ENCODE measurements at regions not wholly inside any gene's neighbourhood (a gene's known extent, or its start where the extent isn't known, plus 50 kb on each side); places are given as distances from the start of the nearest gene placed in this dataset.

DNA sequence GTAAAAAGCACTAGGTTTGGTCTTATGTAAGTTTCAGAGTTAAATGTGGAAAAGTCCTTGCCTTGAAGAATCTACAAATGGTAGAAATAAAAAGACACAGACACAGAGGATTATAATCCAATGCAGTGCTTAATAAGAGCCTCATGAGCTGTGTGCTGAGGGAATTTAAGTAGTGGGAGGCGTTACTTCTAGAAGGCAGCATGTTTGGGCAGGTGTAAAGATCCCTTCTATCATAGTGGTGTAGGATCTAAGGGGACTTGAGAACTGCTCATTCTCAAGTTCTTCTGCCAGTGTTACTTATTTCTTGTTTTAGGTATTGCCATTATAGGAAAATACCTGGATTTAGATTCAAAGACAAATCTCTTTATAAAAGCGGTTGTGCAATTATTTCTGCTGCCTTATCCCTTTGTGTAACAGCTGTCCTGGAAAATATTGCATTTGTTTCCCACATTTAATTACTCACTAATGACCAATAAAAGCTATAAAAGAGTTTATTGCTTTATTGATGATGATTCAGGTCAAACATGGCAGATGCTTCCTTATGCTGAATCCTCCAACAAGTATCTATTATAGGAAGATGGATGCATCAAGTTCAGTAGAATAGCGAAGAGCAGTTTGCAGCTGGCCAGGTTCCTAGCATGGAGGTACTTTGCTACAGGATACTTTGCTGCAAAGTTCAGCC lies 132.5 kb upstream of the IVNS1ABP start:
- Mint-ChIP-seq H3K9me3 (no peaks in the 10 kb centered on the region), H3K27ac (no peak overlapping the region), H3K36me3 (peaks cover 13% of the 10 kb centered on the region), H3K27me3 (no peaks in the 10 kb centered on the region), H3K4me1 (ENCODE audit: low read depth in 2 of 2) (peaks cover 28 to 29% of the 10 kb centered on the region in 2 donors), H3K4me3 (no peak overlapping the region)
- DNase-seq (ENCODE audit: low spot score) = no peak
- ATAC-seq = no peak

GRCh38 chr1:185448591-185449186 lies 131.6 kb upstream of the IVNS1ABP start:
- Mint-ChIP-seq H3K27ac (no peak overlapping the region), H3K4me3 (no peak overlapping the region), H3K9me3 (no peaks in the 10 kb centered on the region), H3K36me3 (peaks cover 13% of the 10 kb centered on the region), H3K4me1 (ENCODE audit: low read depth in 2 of 2) (peaks cover 25 to 26% of the 10 kb centered on the region in 2 donors), H3K27me3 (no peaks in the 10 kb centered on the region)
- ATAC-seq (no peak), DNase-seq (ENCODE audit: low spot score) (no peak)

DNA sequence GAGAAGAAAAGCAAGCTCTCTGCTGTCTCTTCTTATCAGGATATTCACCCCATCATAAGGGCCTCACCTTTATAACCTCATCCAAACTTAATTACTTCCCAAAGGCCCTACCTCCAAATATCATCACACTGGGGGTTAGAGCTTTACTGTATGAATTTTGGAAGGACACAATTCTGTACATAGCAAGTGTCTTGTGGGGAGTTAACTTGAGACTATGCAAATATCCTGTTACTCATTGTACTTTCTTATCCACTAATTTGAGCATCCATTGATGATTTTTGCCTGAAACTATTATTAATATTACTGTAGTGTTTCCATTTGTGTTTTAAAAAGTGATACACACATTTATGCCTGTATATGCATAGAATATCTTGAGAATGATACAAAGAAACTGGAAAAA lies 129.1 kb upstream of the IVNS1ABP start:
- H3K36me3 Mint-ChIP-seq = peaks cover 13% of the 10 kb centered on the region

GRCh38 chr1:185445594-185445993 lies 128.6 kb upstream of the IVNS1ABP start:
- H3K27me3 Mint-ChIP-seq = no peaks in the 10 kb centered on the region
- H3K4me1 Mint-ChIP-seq (ENCODE audit: low read depth in 2 of 2) = peaks cover 38 to 40% of the 10 kb centered on the region in 2 donors
- peak overlapping the region in 1 of 2 donors; percentile 76 for H3K27ac Mint-ChIP-seq

More for the DNA sequence above, 129.1 kb upstream of the IVNS1ABP start:
- H3K27me3 Mint-ChIP-seq = no peaks in the 10 kb centered on the region
- H3K27ac Mint-ChIP-seq = peak overlapping the region in 1 of 2 donors; percentile 76
- peak in 1 of 2 donors; percentile 64 for ATAC-seq
- no peak for DNase-seq (ENCODE audit: low spot score)
- H3K9me3 Mint-ChIP-seq = no peaks in the 10 kb centered on the region
- peaks cover 34 to 36% of the 10 kb centered on the region in 2 donors for H3K4me1 Mint-ChIP-seq (ENCODE audit: low read depth in 2 of 2)
- H3K4me3 Mint-ChIP-seq = peak overlapping the region; percentile 44

DNA sequence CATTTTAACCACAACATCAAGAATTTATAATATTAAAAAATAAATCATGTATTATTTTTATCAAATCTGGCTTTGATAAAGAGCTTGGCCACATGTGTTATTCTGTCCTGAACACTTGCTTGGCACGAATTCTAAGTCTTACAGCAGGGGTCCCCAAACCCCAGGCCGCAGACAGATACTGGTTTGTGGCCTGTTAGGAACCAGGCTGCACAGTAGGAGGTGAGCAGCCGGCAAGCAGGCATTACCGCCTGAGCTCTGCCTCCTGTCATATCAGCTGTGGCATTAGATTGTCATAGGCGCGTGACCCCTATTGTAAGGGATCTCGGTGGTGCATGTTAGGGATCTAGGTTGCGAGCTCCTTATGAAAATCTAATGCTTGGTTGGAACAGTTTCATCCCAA lies 127.6 kb upstream of the IVNS1ABP start:
- ATAC-seq (no peak), DNase-seq (ENCODE audit: low spot score) (no peak)
- Mint-ChIP-seq H3K4me1 (ENCODE audit: low read depth in 2 of 2) (peaks cover 38 to 40% of the 10 kb centered on the region in 2 donors), H3K36me3 (peaks cover 6% of the 10 kb centered on the region), H3K27ac (no peak overlapping the region), H3K4me3 (no peak overlapping the region), H3K27me3 (no peaks in the 10 kb centered on the region), H3K9me3 (no peaks in the 10 kb centered on the region)

More at GRCh38 chr1:185445594-185445993, 128.6 kb upstream of the IVNS1ABP start:
- ATAC-seq (peak; percentile 54 to 64), DNase-seq (ENCODE audit: low spot score) (no peak)
- Mint-ChIP-seq H3K4me3 (peak overlapping the region; percentile 44), H3K36me3 (peaks cover 13% of the 10 kb centered on the region), H3K9me3 (no peaks in the 10 kb centered on the region)

DNA sequence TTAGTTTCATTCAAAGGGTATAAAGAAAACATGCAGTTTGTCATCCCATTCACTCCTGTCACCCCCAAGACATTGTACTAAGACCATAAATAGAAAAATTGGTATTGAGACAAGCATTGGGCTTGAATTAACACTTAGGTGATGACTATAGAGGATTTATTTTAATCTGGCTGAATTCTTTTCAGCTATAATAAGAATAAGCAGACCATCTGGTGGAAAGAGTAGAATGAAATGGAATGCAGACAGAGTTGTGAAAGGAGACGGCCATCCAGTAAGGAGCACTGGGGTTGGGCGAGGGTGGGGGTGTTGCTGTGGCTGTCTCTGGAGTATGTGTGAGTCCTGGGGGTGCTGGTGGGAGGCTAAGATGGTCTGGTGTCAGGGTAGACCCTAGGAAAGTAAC lies 125.0 kb upstream of the IVNS1ABP start:
- ATAC-seq = no peak
- Mint-ChIP-seq H3K9me3 (no peaks in the 10 kb centered on the region), H3K4me1 (ENCODE audit: low read depth in 2 of 2) (peaks cover 34 to 36% of the 10 kb centered on the region in 2 donors), H3K4me3 (peak overlapping the region; percentile 80), H3K36me3 (peaks cover 6% of the 10 kb centered on the region), H3K27me3 (no peaks in the 10 kb centered on the region), H3K27ac (no peak overlapping the region)
- no peak for DNase-seq (ENCODE audit: low spot score)

DNA sequence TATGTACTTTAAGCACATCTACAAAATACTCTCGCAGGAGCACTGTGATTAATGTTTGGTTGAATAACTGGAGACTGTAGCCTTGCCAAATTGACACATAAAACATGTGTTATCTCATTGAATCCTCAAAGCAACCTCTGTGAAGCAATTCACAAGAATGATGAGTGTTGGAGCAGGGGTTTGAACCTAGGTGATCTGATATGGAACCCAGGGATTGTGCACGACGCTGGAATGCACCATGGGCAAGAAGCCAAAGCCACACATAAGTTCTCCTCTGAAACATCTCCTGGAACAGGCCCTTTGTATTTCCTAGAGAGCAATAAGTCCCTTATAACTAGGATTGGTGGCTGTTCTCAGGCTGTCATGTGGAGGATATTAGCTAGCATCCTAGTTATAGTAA lies 124.6 kb upstream of the IVNS1ABP start:
- no peaks in the 10 kb centered on the region for H3K9me3 Mint-ChIP-seq
- H3K27ac Mint-ChIP-seq = no peak overlapping the region
- H3K4me3 Mint-ChIP-seq = peak overlapping the region; percentile 80
- DNase-seq (ENCODE audit: low spot score) = no peak
- H3K4me1 Mint-ChIP-seq (ENCODE audit: low read depth in 2 of 2) = peaks cover 33% of the 10 kb centered on the region in 2 donors
- peaks cover 6% of the 10 kb centered on the region for H3K36me3 Mint-ChIP-seq
- no peaks in the 10 kb centered on the region for H3K27me3 Mint-ChIP-seq
- no peak for ATAC-seq

- no peaks in the 10 kb centered on the region for H3K9me3 Mint-ChIP-seq
- DNase-seq (ENCODE audit: low spot score) (no peak), ATAC-seq (no peak)
- peak overlapping the region; percentile 80 for H3K4me3 Mint-ChIP-seq
- H3K27me3 Mint-ChIP-seq = no peaks in the 10 kb centered on the region
- H3K36me3 Mint-ChIP-seq = peaks cover 6% of the 10 kb centered on the region
- H3K4me1 Mint-ChIP-seq (ENCODE audit: low read depth in 2 of 2) = peaks cover 29 to 30% of the 10 kb centered on the region in 2 donors
- H3K27ac Mint-ChIP-seq = no peak overlapping the region
Measured at GRCh38 chr1:185440877-185441276, 123.8 kb upstream of the IVNS1ABP start.

GRCh38 chr1:185439727-185440415 lies 122.8 kb upstream of the IVNS1ABP start:
- Mint-ChIP-seq H3K4me3 (no peak overlapping the region), H3K27me3 (no peaks in the 10 kb centered on the region), H3K4me1 (ENCODE audit: low read depth in 2 of 2) (peaks cover 28% of the 10 kb centered on the region in 2 donors), H3K27ac (no peak overlapping the region), H3K9me3 (no peaks in the 10 kb centered on the region), H3K36me3 (no peaks in the 10 kb centered on the region)
- ATAC-seq (peak; percentile 91 to 92), DNase-seq (ENCODE audit: low spot score) (peak; percentile 80)

DNA sequence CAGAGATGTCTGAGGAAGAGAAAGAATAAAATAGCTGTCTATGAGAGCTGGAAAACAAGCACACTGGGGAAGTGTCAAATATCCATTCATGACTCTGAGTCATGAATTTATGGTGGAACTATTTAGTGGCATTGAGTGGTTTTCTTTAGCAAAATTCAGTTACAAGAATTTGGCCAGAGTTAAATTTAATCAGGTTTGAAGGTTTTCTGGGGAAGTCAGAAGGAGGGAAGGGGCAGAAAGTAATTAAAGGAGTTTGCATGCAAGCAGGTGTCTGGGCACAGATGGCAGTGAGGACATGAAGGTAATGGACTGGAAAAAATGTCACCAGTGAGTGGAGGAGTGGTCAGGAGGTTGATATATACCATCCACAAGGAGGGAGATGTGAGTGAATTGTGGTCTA lies 121.9 kb upstream of the IVNS1ABP start:
- DNase-seq (ENCODE audit: low spot score) = no peak
- no peaks in the 10 kb centered on the region for H3K9me3 Mint-ChIP-seq
- peak; percentile 18 to 25 for ATAC-seq
- no peak overlapping the region for H3K4me3 Mint-ChIP-seq
- no peaks in the 10 kb centered on the region for H3K27me3 Mint-ChIP-seq
- H3K36me3 Mint-ChIP-seq = no peaks in the 10 kb centered on the region
- no peak overlapping the region for H3K27ac Mint-ChIP-seq
- peaks cover 28% of the 10 kb centered on the region in 2 donors for H3K4me1 Mint-ChIP-seq (ENCODE audit: low read depth in 2 of 2)

GRCh38 chr1:185435696-185436379 lies 118.8 kb upstream of the IVNS1ABP start:
- H3K9me3 Mint-ChIP-seq = no peaks in the 10 kb centered on the region
- H3K36me3 Mint-ChIP-seq = peaks cover 5% of the 10 kb centered on the region
- DNase-seq (ENCODE audit: low spot score) = no peak
- ATAC-seq = no peak
- H3K4me1 Mint-ChIP-seq (ENCODE audit: low read depth in 2 of 2) = peaks cover 26 to 38% of the 10 kb centered on the region in 2 donors
- no peaks in the 10 kb centered on the region for H3K27me3 Mint-ChIP-seq
- peak overlapping the region; percentile 7 for H3K4me3 Mint-ChIP-seq
- no peak overlapping the region for H3K27ac Mint-ChIP-seq

DNA sequence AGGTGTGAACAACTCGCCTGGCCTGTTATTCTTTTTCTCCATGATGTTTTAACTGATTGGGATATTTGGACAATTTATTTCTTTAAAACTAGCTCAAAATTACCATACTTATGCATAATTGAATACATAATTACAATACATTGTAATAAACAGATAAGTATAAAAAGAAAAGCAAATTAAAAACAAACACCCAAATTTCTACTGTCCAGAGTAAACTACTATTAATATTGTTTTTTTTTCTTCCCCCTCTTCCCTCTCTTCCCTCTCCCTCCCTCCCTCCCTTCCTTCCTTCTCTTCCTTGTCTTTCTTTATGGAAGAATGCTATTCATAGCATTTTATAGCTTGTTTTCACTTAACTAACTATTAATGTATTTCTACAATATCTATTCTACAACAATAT lies 117.7 kb upstream of the IVNS1ABP start:
- H3K27ac Mint-ChIP-seq = no peak overlapping the region
- ATAC-seq (no peak), DNase-seq (ENCODE audit: low spot score) (no peak)
- H3K9me3 Mint-ChIP-seq = peaks cover 3% of the 10 kb centered on the region
- no peak overlapping the region for H3K4me3 Mint-ChIP-seq
- no peaks in the 10 kb centered on the region for H3K27me3 Mint-ChIP-seq
- H3K4me1 Mint-ChIP-seq (ENCODE audit: low read depth in 2 of 2) = peaks cover 31 to 42% of the 10 kb centered on the region in 2 donors
- peaks cover 7% of the 10 kb centered on the region for H3K36me3 Mint-ChIP-seq

DNA sequence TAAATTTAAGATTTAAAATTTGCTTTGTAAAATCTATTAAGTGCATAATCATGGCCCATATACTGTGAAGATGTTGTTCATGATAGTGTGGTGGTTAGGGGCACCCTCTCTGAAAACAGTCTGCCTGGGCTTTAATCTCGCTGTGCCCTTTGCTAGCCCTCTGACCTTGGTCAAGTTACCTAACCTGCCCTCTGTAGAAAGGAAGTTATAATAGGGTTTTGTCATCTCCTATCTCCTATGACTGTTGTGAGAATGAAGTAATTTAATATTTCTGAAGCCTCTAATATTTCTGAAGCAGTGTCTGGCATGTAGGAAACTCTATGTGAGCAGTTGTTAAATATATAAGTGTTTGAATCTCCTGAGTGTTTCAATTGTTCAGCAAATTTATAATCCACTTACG lies 116.6 kb upstream of the IVNS1ABP start:
- DNase-seq (ENCODE audit: low spot score) = no peak
- Mint-ChIP-seq H3K9me3 (peaks cover 9% of the 10 kb centered on the region), H3K27me3 (no peaks in the 10 kb centered on the region), H3K27ac (peak overlapping the region; percentile 88 to 99), H3K4me3 (peak overlapping the region; percentile 60), H3K36me3 (peaks cover 17% of the 10 kb centered on the region), H3K4me1 (ENCODE audit: low read depth in 2 of 2) (peaks cover 41 to 53% of the 10 kb centered on the region in 2 donors)
- no peak for ATAC-seq
